Mesothelial cell of epicardium (in vitro differentiated cells): ENCODE measurements at regions not wholly inside any gene's neighbourhood (a gene's known extent, or its start where the extent isn't known, plus 50 kb on each side); places are given as distances from the start of the nearest gene placed in this dataset.

ENCODE experiments used
- DNase-seq, 2 experiments: peaks; one replicate each; pipeline ENCODE4 v3.0.0; 2021; ENCODE audit warnings: low spot score in 2 of 2; ENCODE audit not compliant: unreplicated experiment in 2 of 2
- H3K27ac Mint-ChIP-seq: 2 replicates; pipeline ENCODE4 v1.8.0; 2021; ENCODE audit warnings: mixed read lengths
- H3K27me3 Mint-ChIP-seq: 2 replicates; pipeline ENCODE4 v1.8.0; 2021; ENCODE audit warnings: low read depth, mixed read lengths
- H3K36me3 Mint-ChIP-seq: 2 replicates; pipeline ENCODE4 v1.8.0; 2021; ENCODE audit warnings: mixed read lengths
- H3K4me1 Mint-ChIP-seq: 2 replicates; pipeline ENCODE4 v1.8.0; 2021; ENCODE audit warnings: mixed read lengths
- H3K4me3 Mint-ChIP-seq: 2 replicates; pipeline ENCODE4 v1.8.0; 2021; ENCODE audit warnings: mild to moderate bottlenecking, moderate library complexity, mixed read lengths
- H3K9me3 Mint-ChIP-seq: 2 replicates; pipeline ENCODE4 v1.8.0; 2021; ENCODE audit warnings: mixed read lengths
- TF ChIP-seq, protein P1 (sequence below): fragments of 200-600 bp; sonication (generic); IDR thresholded peaks from one replicate; pipeline ENCODE4 v1.5.0; 2021; ENCODE audit warnings: antibody characterized with exemption; ENCODE audit not compliant: unreplicated experiment

DNA sequence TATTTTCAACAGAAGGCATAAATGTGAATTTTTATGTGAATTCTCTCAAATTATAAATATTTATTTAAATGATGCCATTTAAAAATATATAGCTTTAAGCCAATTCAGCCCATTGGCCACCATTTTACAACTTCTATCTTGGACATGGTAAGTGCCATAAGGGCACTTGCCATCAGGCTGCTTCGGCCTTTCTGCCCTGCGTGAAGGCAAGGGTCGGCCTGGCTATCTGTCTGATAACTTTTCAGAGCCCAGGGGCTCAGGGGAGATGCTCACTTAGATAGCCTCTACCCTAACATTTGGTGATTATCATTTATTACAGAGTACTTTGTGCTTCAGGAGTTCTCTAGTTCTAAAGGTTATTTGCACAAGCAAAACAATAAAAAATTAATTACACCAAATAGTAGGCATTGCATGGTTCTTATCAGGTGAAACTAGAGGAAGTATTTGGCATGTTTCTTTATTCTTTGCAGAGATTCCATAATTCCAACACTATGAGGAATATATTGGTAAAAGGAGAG lies 62.4 kb upstream of the MBNL1 start:
- no peak for DNase-seq
- TF ChIP-seq, protein P1, sequence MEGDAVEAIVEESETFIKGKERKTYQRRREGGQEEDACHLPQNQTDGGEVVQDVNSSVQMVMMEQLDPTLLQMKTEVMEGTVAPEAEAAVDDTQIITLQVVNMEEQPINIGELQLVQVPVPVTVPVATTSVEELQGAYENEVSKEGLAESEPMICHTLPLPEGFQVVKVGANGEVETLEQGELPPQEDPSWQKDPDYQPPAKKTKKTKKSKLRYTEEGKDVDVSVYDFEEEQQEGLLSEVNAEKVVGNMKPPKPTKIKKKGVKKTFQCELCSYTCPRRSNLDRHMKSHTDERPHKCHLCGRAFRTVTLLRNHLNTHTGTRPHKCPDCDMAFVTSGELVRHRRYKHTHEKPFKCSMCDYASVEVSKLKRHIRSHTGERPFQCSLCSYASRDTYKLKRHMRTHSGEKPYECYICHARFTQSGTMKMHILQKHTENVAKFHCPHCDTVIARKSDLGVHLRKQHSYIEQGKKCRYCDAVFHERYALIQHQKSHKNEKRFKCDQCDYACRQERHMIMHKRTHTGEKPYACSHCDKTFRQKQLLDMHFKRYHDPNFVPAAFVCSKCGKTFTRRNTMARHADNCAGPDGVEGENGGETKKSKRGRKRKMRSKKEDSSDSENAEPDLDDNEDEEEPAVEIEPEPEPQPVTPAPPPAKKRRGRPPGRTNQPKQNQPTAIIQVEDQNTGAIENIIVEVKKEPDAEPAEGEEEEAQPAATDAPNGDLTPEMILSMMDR, result no peak
- Mint-ChIP-seq H3K4me1 (peaks cover 10% of the 10 kb centered on the region), H3K9me3 (no peaks in the 10 kb centered on the region), H3K27me3 (no peaks in the 10 kb centered on the region), H3K27ac (no peak overlapping the region), H3K4me3 (no peak overlapping the region), H3K36me3 (no peaks in the 10 kb centered on the region)

GRCh38 chr3:152208439-152208838 lies 60.3 kb upstream of the MBNL1 start:
- Mint-ChIP-seq H3K36me3 (no peaks in the 10 kb centered on the region), H3K4me3 (no peak overlapping the region), H3K4me1 (peaks cover 4% of the 10 kb centered on the region), H3K27ac (no peak overlapping the region), H3K9me3 (no peaks in the 10 kb centered on the region), H3K27me3 (no peaks in the 10 kb centered on the region)
- TF ChIP-seq, protein P1, result no peak
- no peak for DNase-seq

GRCh38 chr3:152209060-152209459 lies 59.7 kb upstream of the MBNL1 start:
- Mint-ChIP-seq H3K4me1 (no peaks in the 10 kb centered on the region), H3K4me3 (no peak overlapping the region), H3K27me3 (no peaks in the 10 kb centered on the region), H3K27ac (no peak overlapping the region), H3K36me3 (no peaks in the 10 kb centered on the region), H3K9me3 (no peaks in the 10 kb centered on the region)
- TF ChIP-seq, protein P1, result no peak
- DNase-seq, result no peak

DNA sequence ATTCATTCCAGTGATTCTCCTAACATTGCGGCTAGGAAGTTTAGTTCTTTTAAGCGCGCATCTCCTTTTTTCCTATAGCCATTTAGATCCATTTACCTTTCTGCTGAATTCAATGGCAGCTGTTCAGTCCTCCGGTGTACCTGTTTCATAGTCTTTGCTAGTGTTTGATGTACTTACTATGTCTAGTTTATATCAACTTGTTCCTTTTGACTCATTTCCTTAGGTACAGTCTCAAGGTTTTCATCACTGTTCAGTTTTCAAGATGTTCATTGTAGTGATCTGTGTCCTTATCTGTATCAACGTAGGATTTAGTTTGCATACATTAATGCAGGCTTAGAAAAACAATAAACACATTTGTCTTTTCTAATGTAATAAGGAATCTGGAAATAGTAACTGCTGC lies 59.0 kb upstream of the MBNL1 start:
- Mint-ChIP-seq H3K4me3 (no peak overlapping the region), H3K36me3 (no peaks in the 10 kb centered on the region), H3K9me3 (no peaks in the 10 kb centered on the region), H3K27me3 (no peaks in the 10 kb centered on the region), H3K4me1 (no peaks in the 10 kb centered on the region), H3K27ac (no peak overlapping the region)
- DNase-seq, result no peak
- TF ChIP-seq, protein P1, result no peak

- TF ChIP-seq, protein P1, result no peak
- Mint-ChIP-seq H3K4me1 (no peaks in the 10 kb centered on the region), H3K36me3 (no peaks in the 10 kb centered on the region), H3K9me3 (no peaks in the 10 kb centered on the region), H3K4me3 (no peak overlapping the region), H3K27me3 (no peaks in the 10 kb centered on the region), H3K27ac (no peak overlapping the region)
- DNase-seq, result no peak
Measured at GRCh38 chr3:152210697-152211096, 58.0 kb upstream of the MBNL1 start.

DNA sequence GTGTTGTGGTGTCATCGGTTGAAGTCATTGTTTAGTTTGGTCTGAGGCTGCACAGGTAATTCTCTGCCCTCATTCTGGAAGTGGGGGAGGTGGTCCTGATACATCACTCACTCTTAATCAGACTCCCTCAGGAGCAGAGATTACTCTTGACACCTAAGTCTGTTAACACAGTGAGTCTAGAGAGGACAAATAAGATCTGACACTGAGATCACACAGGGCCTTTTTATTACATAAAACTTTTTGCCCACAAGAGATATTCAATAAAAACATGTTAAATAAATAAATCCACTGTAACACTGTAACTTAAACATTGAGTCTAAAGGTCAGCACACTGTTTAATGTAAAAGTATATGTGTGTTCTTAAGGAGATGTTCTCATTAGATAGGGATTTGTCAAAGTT lies 57.1 kb upstream of the MBNL1 start:
- TF ChIP-seq, protein P1, result no peak
- H3K9me3 Mint-ChIP-seq, result no peaks in the 10 kb centered on the region
- H3K27me3 Mint-ChIP-seq, result no peaks in the 10 kb centered on the region
- no peak overlapping the region for H3K4me3 Mint-ChIP-seq
- H3K36me3 Mint-ChIP-seq, result no peaks in the 10 kb centered on the region
- DNase-seq, result no peak
- no peak overlapping the region for H3K27ac Mint-ChIP-seq
- H3K4me1 Mint-ChIP-seq, result no peaks in the 10 kb centered on the region
